ENCODE measurements at regions not wholly inside any gene's neighbourhood (a gene's known extent, or its start where the extent isn't known, plus 50 kb on each side); places are given as distances from the start of the nearest gene placed in this dataset.

- TF ChIP-seq EZH2phosphoT487 (IDR thresholded peaks at IDR 0.05; ENCODE audit: low read length) = no peak
- no peak for TF ChIP-seq CTCF (IDR thresholded peaks at IDR 0.05; ENCODE audit: low read length)
- TF ChIP-seq EZH2 (optimal IDR thresholded peaks at IDR 0.05; ENCODE audit: low read depth, low read length) = no peak
- H3K4me2 ChIP-seq (ENCODE audit: low read depth, low read length) = no peak overlapping the region
- no peaks in the 10 kb centered on the region for H3K4me1 ChIP-seq (ENCODE audit: low read length)
- no peaks in the 10 kb centered on the region for H3K9me3 ChIP-seq (replicated peaks; ENCODE audit: insufficient read depth, low read length)
- no peaks in the 10 kb centered on the region for H3K79me2 ChIP-seq (ENCODE audit: low read length)
- H3K27ac ChIP-seq (ENCODE audit: low read length) = no peak overlapping the region
- H3F3A ChIP-seq (ENCODE audit: insufficient read depth, low read length) = no peaks in the 10 kb centered on the region
- no peaks in the 10 kb centered on the region for H3K36me3 ChIP-seq (replicated peaks; ENCODE audit: insufficient read depth, low read length)
- DNase-seq = no peak
- no peak overlapping the region for H3K4me3 ChIP-seq (ENCODE audit: low read length)
- no peak overlapping the region for H2AFZ ChIP-seq (ENCODE audit: low read length)
- H3K27me3 ChIP-seq (replicated peaks; ENCODE audit: insufficient read depth, low read length) = no peaks in the 10 kb centered on the region
- H3K9ac ChIP-seq (ENCODE audit: low read length) = no peak overlapping the region
- H4K20me1 ChIP-seq (ENCODE audit: insufficient read depth, low read length) = no peaks in the 10 kb centered on the region
- H3K9me2 ChIP-seq (replicated peaks; ENCODE audit: insufficient read depth, low read length) = no peaks in the 10 kb centered on the region
Observed at GRCh38 chr4:43682551-43682950, 766.1 kb downstream of the KCTD8 start.

GRCh38 chr4:43690116-43690515 is 758.5 kb downstream of the KCTD8 start:
- TF ChIP-seq CTCF (IDR thresholded peaks at IDR 0.05; ENCODE audit: low read length) = no peak
- no peak for TF ChIP-seq EZH2phosphoT487 (IDR thresholded peaks at IDR 0.05; ENCODE audit: low read length)
- no peak for TF ChIP-seq EZH2 (optimal IDR thresholded peaks at IDR 0.05; ENCODE audit: low read depth, low read length)
- no peaks in the 10 kb centered on the region for H3F3A ChIP-seq (ENCODE audit: insufficient read depth, low read length)
- no peak overlapping the region for H3K27ac ChIP-seq (ENCODE audit: low read length)
- no peaks in the 10 kb centered on the region; the same call in 1 of the 2 replicates for H3K9me2 ChIP-seq (replicated peaks; ENCODE audit: insufficient read depth, low read length)
- no peak overlapping the region for H3K4me3 ChIP-seq (ENCODE audit: low read length)
- no peaks in the 10 kb centered on the region for H3K79me2 ChIP-seq (ENCODE audit: low read length)
- no peaks in the 10 kb centered on the region for H4K20me1 ChIP-seq (ENCODE audit: insufficient read depth, low read length)
- H3K9ac ChIP-seq (ENCODE audit: low read length) = no peak overlapping the region
- no peaks in the 10 kb centered on the region for H3K4me1 ChIP-seq (ENCODE audit: low read length)
- H2AFZ ChIP-seq (ENCODE audit: low read length) = no peak overlapping the region
- no peak overlapping the region for H3K4me2 ChIP-seq (ENCODE audit: low read depth, low read length)
- H3K36me3 ChIP-seq (replicated peaks; ENCODE audit: insufficient read depth, low read length) = no peaks in the 10 kb centered on the region
- no peaks in the 10 kb centered on the region for H3K9me3 ChIP-seq (replicated peaks; ENCODE audit: insufficient read depth, low read length)
- no peaks in the 10 kb centered on the region for H3K27me3 ChIP-seq (replicated peaks; ENCODE audit: insufficient read depth, low read length)
- no peak for DNase-seq

- DNase-seq = no peak
- no peaks in the 10 kb centered on the region for H3K27me3 ChIP-seq (replicated peaks; ENCODE audit: insufficient read depth, low read length)
- no peak overlapping the region for H2AFZ ChIP-seq (ENCODE audit: low read length)
- no peaks in the 10 kb centered on the region for H4K20me1 ChIP-seq (ENCODE audit: insufficient read depth, low read length)
- no peaks in the 10 kb centered on the region for H3K9me3 ChIP-seq (replicated peaks; ENCODE audit: insufficient read depth, low read length)
- H3K4me1 ChIP-seq (ENCODE audit: low read length) = no peaks in the 10 kb centered on the region
- no peaks in the 10 kb centered on the region for H3F3A ChIP-seq (ENCODE audit: insufficient read depth, low read length)
- no peak overlapping the region for H3K4me2 ChIP-seq (ENCODE audit: low read depth, low read length)
- H3K36me3 ChIP-seq (replicated peaks; ENCODE audit: insufficient read depth, low read length) = no peaks in the 10 kb centered on the region
- H3K9me2 ChIP-seq (replicated peaks; ENCODE audit: insufficient read depth, low read length) = no peaks in the 10 kb centered on the region; the same call in 1 of the 2 replicates
- no peak overlapping the region for H3K4me3 ChIP-seq (ENCODE audit: low read length)
- no peak overlapping the region for H3K9ac ChIP-seq (ENCODE audit: low read length)
- H3K79me2 ChIP-seq (ENCODE audit: low read length) = no peaks in the 10 kb centered on the region
- no peak for TF ChIP-seq EZH2phosphoT487 (IDR thresholded peaks at IDR 0.05; ENCODE audit: low read length)
- TF ChIP-seq EZH2 (optimal IDR thresholded peaks at IDR 0.05; ENCODE audit: low read depth, low read length) = no peak
- no peak for TF ChIP-seq CTCF (IDR thresholded peaks at IDR 0.05; ENCODE audit: low read length)
- H3K27ac ChIP-seq (ENCODE audit: low read length) = no peak overlapping the region
Observed at GRCh38 chr4:43693876-43694275, 754.7 kb downstream of the KCTD8 start.

Measured in MM.1S (cell line).